Epithelial cell of esophagus (primary cell): ENCODE measurements at regions not wholly inside any gene's neighbourhood (a gene's known extent, or its start where the extent isn't known, plus 50 kb on each side); places are given as distances from the start of the nearest gene placed in this dataset.
A peak's percentile ranks its signal among the peaks of the same experiment; 100 is the strongest.

Experiments
- DNase-seq: peaks from one replicate; pipeline ENCODE4 v3.0.0; 2010; ENCODE audit warnings: low read depth
- H3K4me3 ChIP-seq: 2 replicates; pipeline ENCODE4 v1.5.1; 2011; ENCODE audit warnings: mild to moderate bottlenecking, low read length, control low read depth
- TF ChIP-seq, protein P1 (sequence below): IDR thresholded peaks from 2 replicates; pipeline ENCODE4 v1.5.1; 2011; ENCODE audit warnings: low read depth, mild to moderate bottlenecking, low read length, control low read depth, inconsistent platforms; ENCODE audit not compliant: insufficient read depth; ENCODE audit errors: missing control alignments

DNA sequence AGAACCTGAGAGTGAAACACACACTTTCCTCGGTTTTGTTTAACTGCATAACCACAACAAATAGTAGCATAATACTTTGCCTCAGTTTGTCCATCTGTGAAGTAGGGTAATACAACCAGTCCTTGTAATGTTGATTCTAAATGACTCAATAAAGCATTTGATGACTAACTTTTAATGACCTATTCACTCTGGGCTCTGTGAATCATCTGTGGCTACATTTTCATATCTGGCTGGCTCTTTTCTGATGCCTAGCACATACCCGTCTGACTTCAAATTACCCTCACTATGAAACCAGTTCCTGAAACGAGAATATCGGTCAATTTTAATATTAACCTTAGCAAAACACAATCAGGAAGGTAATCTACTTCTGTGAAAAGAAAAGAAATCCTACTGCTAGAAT is 151.0 kb downstream of the SH2D1A start:
- DNase-seq, result peak; percentile 65
- no peak overlapping the region for H3K4me3 ChIP-seq
- TF ChIP-seq, protein P1, sequence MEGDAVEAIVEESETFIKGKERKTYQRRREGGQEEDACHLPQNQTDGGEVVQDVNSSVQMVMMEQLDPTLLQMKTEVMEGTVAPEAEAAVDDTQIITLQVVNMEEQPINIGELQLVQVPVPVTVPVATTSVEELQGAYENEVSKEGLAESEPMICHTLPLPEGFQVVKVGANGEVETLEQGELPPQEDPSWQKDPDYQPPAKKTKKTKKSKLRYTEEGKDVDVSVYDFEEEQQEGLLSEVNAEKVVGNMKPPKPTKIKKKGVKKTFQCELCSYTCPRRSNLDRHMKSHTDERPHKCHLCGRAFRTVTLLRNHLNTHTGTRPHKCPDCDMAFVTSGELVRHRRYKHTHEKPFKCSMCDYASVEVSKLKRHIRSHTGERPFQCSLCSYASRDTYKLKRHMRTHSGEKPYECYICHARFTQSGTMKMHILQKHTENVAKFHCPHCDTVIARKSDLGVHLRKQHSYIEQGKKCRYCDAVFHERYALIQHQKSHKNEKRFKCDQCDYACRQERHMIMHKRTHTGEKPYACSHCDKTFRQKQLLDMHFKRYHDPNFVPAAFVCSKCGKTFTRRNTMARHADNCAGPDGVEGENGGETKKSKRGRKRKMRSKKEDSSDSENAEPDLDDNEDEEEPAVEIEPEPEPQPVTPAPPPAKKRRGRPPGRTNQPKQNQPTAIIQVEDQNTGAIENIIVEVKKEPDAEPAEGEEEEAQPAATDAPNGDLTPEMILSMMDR, result no peak

DNA sequence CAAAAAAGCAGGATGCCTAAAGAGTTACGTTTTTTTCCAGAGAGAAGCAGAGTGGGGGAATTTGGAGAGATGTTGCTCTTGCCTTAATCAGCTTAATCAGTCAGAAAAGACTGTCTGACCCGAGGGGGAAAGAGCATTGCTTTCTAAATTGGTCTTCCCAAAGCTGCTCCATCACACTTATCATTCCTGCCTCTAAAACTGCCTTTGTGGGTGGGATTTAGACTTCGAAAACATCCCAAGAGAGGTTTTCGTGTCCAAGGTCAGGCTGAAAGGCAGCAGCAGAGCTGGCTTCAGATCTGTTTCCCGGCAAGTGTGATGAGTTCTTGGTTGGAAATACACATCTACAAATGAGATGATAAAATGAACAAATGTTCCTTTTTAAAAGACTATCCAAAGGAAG is 155.2 kb downstream of the SH2D1A start:
- TF ChIP-seq, protein P1, result no peak
- DNase-seq, result no peak
- H3K4me3 ChIP-seq, result no peak overlapping the region

DNA sequence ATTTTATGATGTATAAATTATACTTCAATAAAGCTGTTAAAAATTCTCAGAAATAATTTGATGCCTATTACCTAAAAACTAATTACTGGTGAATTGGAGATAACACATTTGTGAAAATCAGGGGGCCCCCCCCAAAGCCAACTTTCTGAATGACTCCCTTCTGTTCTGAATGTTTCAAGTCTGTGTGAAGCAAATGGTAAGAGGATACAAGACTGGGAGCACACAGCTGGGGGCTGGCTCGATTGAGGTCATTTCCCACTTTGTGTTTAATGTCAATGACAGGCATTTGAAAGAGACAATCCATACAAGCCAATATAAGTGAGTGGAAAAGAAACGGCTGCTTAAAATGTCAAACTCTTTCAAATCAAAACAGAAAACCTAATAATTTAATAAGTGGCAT is 155.8 kb downstream of the SH2D1A start:
- DNase-seq, result no peak
- no peak overlapping the region for H3K4me3 ChIP-seq
- TF ChIP-seq, protein P1, result no peak

DNA sequence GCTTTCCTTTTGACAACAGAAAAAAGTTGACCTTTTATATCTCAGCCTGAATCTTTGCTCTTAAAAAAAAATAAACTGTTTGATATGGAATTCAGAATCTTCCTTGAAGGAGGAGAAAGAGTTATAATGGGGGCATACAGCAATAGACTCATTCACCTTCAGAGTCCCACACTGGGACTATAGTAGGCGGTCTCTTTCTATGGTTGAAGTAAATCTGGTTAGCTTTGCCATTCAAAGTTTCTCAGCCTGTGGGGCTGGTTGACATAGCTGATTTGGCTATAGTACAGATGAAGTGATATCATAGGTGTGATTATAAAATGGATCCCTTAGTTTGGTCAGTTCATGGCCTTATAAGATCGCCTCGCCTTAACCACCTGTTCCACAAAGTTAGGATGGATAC is 156.2 kb downstream of the SH2D1A start:
- H3K4me3 ChIP-seq, result no peak overlapping the region
- TF ChIP-seq, protein P1, result no peak
- no peak for DNase-seq

DNA sequence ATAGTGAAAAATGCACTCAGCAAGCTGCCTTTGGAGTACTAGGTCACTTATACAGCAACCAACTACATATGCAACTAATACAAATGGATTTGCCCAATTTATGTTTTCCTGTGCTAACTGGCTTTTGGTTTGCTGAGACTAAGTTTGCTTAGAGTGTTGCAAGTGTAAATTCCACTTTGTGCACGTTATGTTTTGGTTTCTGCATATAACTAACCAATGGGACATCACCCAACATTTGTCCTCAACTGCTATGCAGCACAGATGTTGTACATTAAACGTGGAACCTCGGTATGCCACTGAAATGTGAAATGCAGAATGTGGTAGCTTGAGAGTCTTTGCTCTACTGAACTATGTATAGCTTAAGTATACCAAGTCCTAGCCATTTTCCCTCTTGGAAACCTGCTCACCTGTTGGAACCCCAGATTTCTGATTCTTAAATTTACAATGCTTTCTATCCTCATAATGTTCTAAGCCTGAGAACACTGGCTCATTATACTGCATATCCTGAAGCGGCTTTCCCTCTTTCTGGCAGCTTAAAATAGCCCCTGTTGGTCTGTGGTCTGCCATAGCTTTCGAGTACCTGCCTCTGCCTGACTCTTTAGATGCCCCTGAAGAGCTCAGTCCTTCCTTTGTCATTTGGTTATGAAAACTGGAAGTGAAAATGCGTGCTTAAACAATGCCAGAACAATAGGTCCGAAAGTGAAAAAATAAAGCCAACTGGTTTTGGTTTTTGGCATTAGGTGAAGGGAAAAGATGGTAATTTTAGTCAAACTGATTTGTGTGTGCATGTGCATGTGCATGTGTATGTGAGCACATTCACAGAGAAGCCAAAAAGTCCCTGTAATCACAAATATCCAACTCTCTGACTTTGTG is 158.0 kb downstream of the SH2D1A start:
- TF ChIP-seq, protein P1, result no peak
- H3K4me3 ChIP-seq, result no peak overlapping the region
- no peak for DNase-seq

DNA sequence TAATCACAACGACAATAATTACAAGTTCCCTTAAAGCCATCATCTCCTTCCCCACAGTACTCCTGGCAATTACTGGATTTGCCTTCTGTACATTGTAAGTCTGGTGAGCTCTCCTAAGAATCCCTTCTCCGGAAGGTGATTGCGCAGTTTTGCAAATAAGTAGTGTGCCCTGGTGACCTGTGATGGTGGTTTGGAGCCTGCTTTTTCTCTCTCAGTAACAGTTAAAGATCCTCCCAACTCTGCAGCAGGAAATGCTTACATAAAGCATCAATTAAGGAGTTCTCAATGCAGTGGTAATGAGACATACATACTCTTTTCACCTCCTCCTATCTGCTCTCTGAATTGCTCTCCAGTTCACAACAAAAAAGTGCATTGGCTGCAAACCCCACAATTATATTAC is 159.7 kb downstream of the SH2D1A start:
- TF ChIP-seq, protein P1, result no peak
- DNase-seq, result no peak
- H3K4me3 ChIP-seq, result no peak overlapping the region

DNA sequence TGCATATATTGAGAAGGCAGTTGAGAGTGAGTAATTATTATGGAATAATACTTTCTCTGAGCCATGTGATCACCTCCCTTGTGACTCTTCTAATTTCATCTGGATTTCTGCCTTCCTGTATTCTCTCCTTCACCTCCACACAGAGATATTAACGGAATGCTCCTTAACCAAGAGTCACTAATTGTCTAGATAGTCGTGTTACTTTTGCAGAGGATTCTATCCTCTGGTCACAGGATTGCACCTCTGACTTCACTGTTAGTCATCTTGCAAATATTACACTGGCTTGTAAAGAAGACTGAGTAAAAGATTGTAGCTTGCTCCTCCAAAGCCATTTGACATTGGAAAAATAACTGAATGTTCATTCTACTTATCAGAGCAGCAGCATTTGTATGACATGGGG is 160.9 kb downstream of the SH2D1A start:
- TF ChIP-seq, protein P1, result no peak
- DNase-seq, result peak; percentile 60
- H3K4me3 ChIP-seq, result no peak overlapping the region
